Activated naive CD8-positive, alpha-beta T cell (primary cell): ENCODE measurements at regions not wholly inside any gene's neighbourhood (a gene's known extent, or its start where the extent isn't known, plus 50 kb on each side); places are given as distances from the start of the nearest gene placed in this dataset.

ENCODE experiments used
- H3K27ac Mint-ChIP-seq: one replicate; pipeline ENCODE4 v1.8.0; 2021; ENCODE audit warnings: mixed read lengths
- H3K27me3 Mint-ChIP-seq: one replicate; pipeline ENCODE4 v1.8.0; 2021; ENCODE audit warnings: mixed read lengths
- H3K36me3 Mint-ChIP-seq: one replicate; pipeline ENCODE4 v1.8.0; 2021; ENCODE audit warnings: mixed read lengths
- H3K4me1 Mint-ChIP-seq: one replicate; pipeline ENCODE4 v1.8.0; 2021; ENCODE audit warnings: low read depth, mixed read lengths
- H3K4me3 Mint-ChIP-seq: one replicate; pipeline ENCODE4 v1.8.0; 2021; ENCODE audit warnings: mild to moderate bottlenecking, mixed read lengths
- H3K9me3 Mint-ChIP-seq: one replicate; pipeline ENCODE4 v1.8.0; 2021; ENCODE audit warnings: low read depth, mixed read lengths

DNA sequence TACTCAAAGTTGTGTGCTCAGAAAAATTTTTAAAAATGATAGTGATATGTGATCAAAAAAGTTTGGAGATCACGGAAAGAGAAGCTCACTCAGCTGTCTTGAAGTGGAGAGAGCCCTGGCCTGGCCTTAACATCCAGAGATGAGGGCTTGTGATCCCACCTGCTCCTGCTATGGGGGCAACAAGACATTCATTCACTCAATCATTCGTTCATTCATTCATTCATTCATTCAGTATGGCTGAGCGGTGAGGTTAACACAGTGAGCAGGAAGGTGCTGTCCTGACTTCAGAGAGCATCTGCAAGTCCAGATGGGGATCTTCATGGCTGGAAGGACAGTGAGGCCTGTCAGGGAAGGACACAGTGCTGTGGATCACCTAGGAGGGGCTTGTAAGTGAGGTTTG, 112.3 kb downstream of the SLC25A47 start:
- Mint-ChIP-seq H3K27me3 (no peaks in the 10 kb centered on the region), H3K36me3 (peaks cover 2% of the 10 kb centered on the region), H3K27ac (no peak overlapping the region), H3K4me3 (no peak overlapping the region), H3K9me3 (no peaks in the 10 kb centered on the region), H3K4me1 (peaks cover 30% of the 10 kb centered on the region)

- H3K9me3 Mint-ChIP-seq = no peaks in the 10 kb centered on the region
- H3K27me3 Mint-ChIP-seq = no peaks in the 10 kb centered on the region
- peaks cover 40% of the 10 kb centered on the region for H3K4me1 Mint-ChIP-seq
- peaks cover 2% of the 10 kb centered on the region for H3K36me3 Mint-ChIP-seq
- H3K4me3 Mint-ChIP-seq = no peak overlapping the region
- H3K27ac Mint-ChIP-seq = no peak overlapping the region
Measured at GRCh38 chr14:100436745-100437406, 113.7 kb downstream of the SLC25A47 start.

DNA sequence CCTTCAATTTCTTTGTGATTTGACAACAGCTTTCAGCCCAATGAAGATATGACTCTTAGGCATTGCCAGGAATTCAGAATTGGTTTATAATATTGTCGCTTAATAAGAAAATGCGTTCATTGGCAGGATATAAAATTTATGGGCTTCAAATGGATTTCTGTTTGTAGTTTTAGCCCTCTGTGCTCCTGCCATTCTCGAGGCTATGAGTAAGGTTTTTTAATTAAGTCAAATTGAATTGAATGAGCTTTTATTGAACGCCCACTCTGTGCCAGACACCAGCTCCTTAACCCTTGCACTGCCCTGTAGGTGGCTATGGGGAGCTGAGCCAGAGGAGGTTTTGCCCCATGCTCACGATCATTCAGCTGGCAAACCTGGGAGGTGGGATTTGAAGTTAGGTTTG, 115.1 kb downstream of the SLC25A47 start:
- no peaks in the 10 kb centered on the region for H3K27me3 Mint-ChIP-seq
- peaks cover 40% of the 10 kb centered on the region for H3K4me1 Mint-ChIP-seq
- no peaks in the 10 kb centered on the region for H3K9me3 Mint-ChIP-seq
- H3K4me3 Mint-ChIP-seq = no peak overlapping the region
- no peaks in the 10 kb centered on the region for H3K36me3 Mint-ChIP-seq
- no peak overlapping the region for H3K27ac Mint-ChIP-seq

GRCh38 chr14:100438678-100439592, 115.8 kb downstream of the SLC25A47 start:
- H3K36me3 Mint-ChIP-seq = no peaks in the 10 kb centered on the region
- peaks cover 40% of the 10 kb centered on the region for H3K4me1 Mint-ChIP-seq
- H3K9me3 Mint-ChIP-seq = no peaks in the 10 kb centered on the region
- no peaks in the 10 kb centered on the region for H3K27me3 Mint-ChIP-seq
- H3K27ac Mint-ChIP-seq = no peak overlapping the region
- H3K4me3 Mint-ChIP-seq = no peak overlapping the region

- H3K9me3 Mint-ChIP-seq = no peaks in the 10 kb centered on the region
- H3K27me3 Mint-ChIP-seq = no peaks in the 10 kb centered on the region
- H3K4me1 Mint-ChIP-seq = peaks cover 40% of the 10 kb centered on the region
- no peak overlapping the region for H3K4me3 Mint-ChIP-seq
- H3K27ac Mint-ChIP-seq = no peak overlapping the region
- H3K36me3 Mint-ChIP-seq = no peaks in the 10 kb centered on the region
Measured at GRCh38 chr14:100439781-100440180, 116.6 kb downstream of the SLC25A47 start.

DNA sequence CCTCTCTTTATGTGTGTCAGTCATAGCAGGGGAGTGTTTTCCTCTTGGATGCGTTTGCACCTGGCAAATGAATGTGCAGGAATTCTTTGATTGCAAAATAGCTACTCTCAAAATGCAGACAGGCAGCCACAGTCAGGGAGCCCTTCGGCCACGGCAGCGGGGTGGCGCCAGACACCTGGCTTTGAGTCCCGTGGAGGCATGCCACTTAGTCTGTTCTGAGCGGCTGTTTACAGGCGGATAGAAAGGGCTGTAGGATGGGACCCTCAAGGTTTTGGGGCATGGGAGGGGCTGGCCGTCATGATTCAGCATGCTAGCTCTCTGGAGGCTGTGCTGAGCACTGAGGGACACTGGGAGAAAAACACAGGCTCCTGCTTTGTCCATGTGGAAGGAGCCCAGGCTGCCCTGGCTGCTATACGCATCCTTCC, 117.1 kb downstream of the SLC25A47 start:
- H3K4me1 Mint-ChIP-seq = peaks cover 40% of the 10 kb centered on the region
- no peak overlapping the region for H3K27ac Mint-ChIP-seq
- no peaks in the 10 kb centered on the region for H3K36me3 Mint-ChIP-seq
- H3K27me3 Mint-ChIP-seq = no peaks in the 10 kb centered on the region
- no peaks in the 10 kb centered on the region for H3K9me3 Mint-ChIP-seq
- H3K4me3 Mint-ChIP-seq = no peak overlapping the region

DNA sequence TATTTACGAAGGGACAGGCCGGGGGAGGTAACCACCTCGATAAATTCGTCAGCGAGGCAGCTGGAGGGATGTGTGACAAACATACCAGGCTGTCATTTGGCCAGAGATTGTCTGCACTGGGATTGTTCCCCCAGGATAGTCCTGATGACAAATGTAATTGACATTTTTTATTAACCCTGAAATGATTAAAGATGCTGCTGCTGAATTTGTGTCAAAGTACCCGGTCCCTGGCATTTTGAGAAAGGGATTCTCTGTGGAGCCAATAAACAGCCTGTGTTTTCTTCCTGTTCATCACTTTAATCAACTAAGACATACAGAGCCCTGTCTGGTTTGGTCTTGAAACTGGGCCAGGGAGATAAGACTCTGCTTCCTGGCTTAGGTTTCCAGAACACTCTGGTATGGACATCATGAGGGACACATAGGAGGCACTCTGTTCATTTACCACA, 117.6 kb downstream of the SLC25A47 start:
- Mint-ChIP-seq H3K27ac (no peak overlapping the region), H3K36me3 (no peaks in the 10 kb centered on the region), H3K4me1 (peaks cover 40% of the 10 kb centered on the region), H3K27me3 (no peaks in the 10 kb centered on the region), H3K9me3 (no peaks in the 10 kb centered on the region), H3K4me3 (no peak overlapping the region)

DNA sequence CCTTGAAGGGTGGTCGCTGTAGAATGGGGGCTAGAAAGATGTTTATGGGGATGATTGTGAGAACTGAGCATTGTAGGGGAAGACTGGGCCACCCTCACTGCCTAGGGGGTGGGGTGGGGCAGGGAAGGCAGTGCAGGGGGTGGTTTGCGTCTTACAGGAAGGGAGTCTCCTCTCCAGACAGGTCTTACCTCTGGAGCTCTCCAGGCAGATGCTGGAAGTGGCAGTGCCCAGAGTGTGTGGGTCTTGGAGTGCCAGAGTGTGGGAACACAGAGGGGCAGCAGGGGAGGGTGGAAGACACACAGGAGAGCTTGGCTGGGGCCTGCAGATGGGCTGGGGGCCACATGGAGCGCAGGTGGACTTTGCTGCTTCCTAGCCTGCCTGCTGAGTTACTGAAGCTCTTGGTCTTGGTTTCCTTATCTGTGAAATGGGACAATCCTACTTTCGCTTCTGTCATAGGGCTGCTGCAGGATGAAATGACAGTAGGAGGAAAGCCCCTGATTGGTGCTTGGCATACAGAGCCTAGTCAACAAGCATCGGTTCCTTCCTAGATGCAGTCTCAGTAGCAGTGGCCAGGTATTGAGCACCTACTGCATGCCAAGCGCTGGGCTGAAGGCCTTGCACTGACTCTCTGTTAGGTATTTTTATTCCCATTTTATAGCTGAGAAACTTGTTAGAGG, 118.3 kb downstream of the SLC25A47 start:
- H3K9me3 Mint-ChIP-seq = no peaks in the 10 kb centered on the region
- H3K4me3 Mint-ChIP-seq = no peak overlapping the region
- H3K36me3 Mint-ChIP-seq = no peaks in the 10 kb centered on the region
- H3K4me1 Mint-ChIP-seq = peaks cover 42% of the 10 kb centered on the region
- H3K27ac Mint-ChIP-seq = no peak overlapping the region
- no peaks in the 10 kb centered on the region for H3K27me3 Mint-ChIP-seq

GRCh38 chr14:100442036-100442435, 118.9 kb downstream of the SLC25A47 start:
- Mint-ChIP-seq H3K27ac (no peak overlapping the region), H3K36me3 (no peaks in the 10 kb centered on the region), H3K4me3 (no peak overlapping the region), H3K9me3 (no peaks in the 10 kb centered on the region), H3K4me1 (peaks cover 45% of the 10 kb centered on the region), H3K27me3 (no peaks in the 10 kb centered on the region)

DNA sequence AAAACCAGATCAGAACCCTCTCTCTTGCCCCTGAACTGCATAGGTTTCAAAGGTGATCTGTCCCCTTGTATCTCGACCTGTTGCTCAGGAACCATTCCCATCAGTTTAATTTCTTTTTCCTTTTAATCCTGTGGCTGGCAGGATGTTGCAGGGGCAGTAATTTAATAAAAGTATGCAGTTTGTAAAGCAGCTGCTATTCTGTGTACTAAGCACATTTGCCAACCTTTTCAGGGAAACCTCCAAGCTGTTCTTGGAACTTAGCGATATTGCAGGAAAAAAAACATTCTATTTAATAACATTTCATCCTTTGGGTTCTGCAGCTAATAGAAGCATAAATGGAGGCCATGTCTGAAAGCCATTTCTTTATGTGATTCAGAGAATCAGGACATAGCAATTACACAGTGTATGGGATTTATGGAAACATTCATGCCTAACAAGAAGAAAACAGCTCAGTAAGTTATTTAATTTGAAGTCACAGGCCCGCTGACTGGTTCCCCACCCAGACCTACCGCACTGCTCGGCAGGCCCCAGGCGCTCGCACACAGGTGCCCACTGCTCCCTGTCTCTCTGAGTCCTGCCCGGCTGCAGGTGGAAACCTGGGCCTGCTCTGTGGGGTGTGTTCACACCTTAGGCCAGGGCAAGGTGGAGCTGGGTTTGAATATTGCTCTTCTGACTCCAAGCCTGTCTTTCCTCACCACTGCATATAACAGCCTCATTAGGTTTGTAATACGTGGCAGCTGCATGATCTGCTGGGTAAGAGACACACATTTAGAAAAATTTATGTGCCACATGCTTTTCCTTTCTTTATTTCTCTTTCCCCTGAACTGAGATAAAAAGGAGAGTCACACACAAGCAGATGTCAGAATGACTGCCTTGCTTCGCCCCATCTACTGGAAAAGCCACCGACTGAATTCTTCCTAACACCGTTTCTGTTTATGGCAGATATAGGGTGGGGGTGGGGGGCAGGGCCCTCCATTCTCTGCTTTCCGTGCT, 119.7 kb downstream of the SLC25A47 start:
- Mint-ChIP-seq H3K27ac (no peak overlapping the region), H3K27me3 (no peaks in the 10 kb centered on the region), H3K4me3 (no peak overlapping the region), H3K4me1 (peaks cover 48% of the 10 kb centered on the region), H3K9me3 (no peaks in the 10 kb centered on the region), H3K36me3 (no peaks in the 10 kb centered on the region)

DNA sequence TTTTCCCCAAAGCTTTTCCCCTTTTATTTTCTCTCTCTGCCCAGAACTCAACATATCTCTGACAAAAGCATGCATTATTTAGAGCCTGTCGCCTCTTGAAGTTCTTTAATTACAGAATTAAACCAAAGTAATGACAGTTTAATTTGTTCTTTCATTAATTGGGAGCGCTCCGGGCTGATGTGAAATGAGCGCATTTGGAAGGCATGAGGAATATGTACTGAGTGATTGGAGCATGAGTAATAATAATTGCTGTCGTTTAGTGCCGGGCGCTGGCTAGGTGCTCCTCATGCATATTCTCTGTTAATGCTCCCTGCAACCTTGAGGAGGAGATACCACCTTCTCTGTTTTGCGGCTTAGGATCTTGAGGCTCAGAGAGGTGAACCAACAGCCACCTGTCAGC, 120.5 kb downstream of the SLC25A47 start:
- Mint-ChIP-seq H3K4me1 (peaks cover 43% of the 10 kb centered on the region), H3K9me3 (no peaks in the 10 kb centered on the region), H3K27me3 (no peaks in the 10 kb centered on the region), H3K36me3 (peaks cover 2% of the 10 kb centered on the region), H3K27ac (no peak overlapping the region), H3K4me3 (no peak overlapping the region)

DNA sequence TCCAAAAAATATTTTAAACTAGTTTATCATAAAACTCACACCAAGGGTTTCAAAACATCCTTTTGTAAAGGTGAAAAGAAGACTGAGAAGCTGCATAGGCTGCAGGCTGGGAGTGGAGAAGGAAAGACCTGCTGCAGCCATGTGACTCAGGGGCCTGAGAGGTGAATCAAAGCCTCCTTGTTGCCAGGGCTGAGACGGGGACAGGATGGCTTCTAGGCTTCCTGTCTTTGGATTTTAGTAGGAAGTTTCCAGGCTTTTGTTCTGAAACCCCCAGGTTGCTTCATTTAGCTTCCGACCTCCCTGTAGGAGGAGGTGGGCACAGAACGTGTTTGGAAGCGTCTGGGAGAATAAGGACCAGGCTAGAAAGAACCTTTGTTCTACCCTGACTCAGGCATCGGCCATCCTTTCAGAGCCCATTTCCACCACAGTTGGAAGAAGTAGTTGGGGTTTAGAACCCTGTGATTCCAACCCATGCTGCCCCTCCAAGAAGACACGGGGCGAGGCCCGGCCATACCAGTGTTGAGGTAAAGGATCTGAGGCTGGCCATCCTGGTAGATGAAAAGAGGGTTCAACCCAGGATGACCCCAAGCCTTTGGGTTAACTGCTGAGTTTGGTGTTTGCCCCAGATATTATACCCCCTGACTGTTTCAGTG, 122.4 kb downstream of the SLC25A47 start:
- Mint-ChIP-seq H3K4me1 (peaks cover 23% of the 10 kb centered on the region), H3K36me3 (peaks cover 6% of the 10 kb centered on the region), H3K27ac (no peak overlapping the region), H3K4me3 (no peak overlapping the region), H3K9me3 (no peaks in the 10 kb centered on the region), H3K27me3 (no peaks in the 10 kb centered on the region)

DNA sequence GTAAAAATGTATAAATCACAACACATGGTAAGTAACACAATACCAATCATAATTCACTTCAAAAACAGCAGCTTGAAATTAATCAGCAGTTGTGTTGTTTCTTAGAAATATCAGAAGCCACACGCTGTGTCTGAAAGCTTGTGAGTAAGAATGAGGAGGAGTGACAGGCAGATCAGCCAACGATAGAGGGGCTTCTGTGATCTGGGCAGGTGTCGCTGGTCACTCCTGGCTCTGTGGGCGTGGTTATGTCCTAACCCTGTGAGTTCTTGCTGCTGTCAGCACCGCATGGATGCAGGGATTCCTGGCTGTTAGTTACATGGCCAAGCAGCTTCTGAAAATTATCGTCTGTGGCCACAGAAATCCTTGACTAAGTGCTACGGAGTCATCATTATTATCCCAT, 123.4 kb downstream of the SLC25A47 start:
- Mint-ChIP-seq H3K27me3 (no peaks in the 10 kb centered on the region), H3K27ac (no peak overlapping the region), H3K9me3 (no peaks in the 10 kb centered on the region), H3K4me1 (peaks cover 18% of the 10 kb centered on the region), H3K4me3 (no peak overlapping the region), H3K36me3 (peaks cover 6% of the 10 kb centered on the region)

DNA sequence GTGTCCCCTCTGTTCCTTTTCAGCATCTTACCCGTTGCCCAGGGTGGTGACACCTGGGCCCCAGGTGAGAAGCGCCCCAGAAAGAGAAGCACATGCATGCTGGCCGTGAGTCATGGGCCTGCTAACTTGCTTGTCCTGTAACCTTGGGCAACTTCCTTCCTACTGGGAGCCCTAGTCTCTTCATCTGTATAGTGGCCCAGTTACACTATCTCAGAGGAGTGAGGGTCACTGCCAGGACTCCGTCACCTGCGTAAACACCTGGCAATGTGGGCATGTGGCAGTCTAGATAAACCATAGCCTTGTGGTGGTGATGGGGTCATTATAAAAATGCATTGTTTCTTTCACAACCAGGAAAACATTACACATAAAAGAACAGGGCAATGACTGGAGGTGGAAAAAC, 125.2 kb downstream of the SLC25A47 start:
- Mint-ChIP-seq H3K9me3 (no peaks in the 10 kb centered on the region), H3K36me3 (peaks cover 9% of the 10 kb centered on the region), H3K4me3 (no peak overlapping the region), H3K4me1 (peaks cover 15% of the 10 kb centered on the region), H3K27ac (no peak overlapping the region), H3K27me3 (no peaks in the 10 kb centered on the region)
